HG02678 (cell line): ENCODE measurements at regions not wholly inside any gene's neighbourhood (a gene's known extent, or its start where the extent isn't known, plus 50 kb on each side); places are given as distances from the start of the nearest gene placed in this dataset.

Source experiments
- ATAC-seq: cut with Tn5 transposase; IDR thresholded peaks from one replicate; pipeline ENCODE4 v1.9.1; 2021; ENCODE audit warnings: mild to moderate bottlenecking, moderate library complexity; ENCODE audit not compliant: unreplicated experiment

DNA sequence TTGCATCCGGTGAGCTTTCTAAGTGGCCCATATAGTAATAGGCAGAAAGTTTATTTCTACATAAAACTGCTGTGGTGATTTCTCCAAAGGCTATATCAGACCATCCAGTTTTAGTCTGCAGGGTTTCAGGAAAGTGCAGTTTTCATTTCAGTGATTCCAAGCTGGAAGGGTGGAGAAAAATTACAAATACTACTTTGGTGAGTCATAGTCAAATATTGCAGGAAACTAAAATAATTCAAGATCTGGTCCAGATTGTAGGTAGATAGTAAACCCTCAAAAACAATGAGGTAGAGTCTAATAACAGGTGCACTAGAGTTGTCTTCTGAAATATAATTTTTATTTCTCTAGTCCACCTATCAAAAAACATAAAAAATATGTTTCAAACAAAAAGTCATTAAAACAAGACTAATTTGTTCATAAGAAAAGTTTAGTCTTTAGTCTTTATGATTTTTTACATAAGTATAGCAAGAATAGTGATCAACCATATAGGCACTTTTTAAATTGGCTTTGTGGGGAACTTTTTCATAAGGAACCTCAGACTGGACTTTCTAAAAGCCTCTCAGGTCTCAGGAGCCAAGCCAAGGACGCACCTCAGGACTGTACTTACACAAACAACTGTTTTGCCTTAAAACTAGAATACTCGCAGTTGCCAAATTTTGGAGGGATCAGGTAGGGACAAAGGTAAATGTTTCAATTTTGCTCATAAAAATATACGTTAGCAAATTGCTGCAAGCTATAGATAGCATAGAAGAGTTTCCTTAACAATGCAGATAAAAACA, 101.8 kb upstream of the TLR3 start:
- ATAC-seq, result no peak

DNA sequence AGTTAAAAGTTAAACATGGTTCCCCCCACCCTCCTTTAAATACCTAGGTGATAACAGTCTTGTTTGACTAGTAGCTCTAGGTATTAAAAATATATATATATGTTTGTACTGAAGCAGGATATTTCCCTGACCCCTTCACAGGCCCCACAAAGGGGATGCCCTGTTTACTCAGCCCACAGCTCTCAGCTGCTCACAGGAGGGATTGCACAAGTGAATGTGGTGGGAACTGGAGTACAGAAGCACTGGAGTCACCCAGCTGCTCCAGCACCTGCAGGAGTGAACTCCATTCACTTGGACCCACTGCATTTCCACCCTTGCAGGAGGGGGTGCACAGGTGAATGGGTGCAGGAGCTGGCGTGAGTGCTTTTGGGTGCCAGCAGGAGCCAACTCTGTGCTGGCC, 99.3 kb upstream of the TLR3 start:
- ATAC-seq, result no peak

DNA sequence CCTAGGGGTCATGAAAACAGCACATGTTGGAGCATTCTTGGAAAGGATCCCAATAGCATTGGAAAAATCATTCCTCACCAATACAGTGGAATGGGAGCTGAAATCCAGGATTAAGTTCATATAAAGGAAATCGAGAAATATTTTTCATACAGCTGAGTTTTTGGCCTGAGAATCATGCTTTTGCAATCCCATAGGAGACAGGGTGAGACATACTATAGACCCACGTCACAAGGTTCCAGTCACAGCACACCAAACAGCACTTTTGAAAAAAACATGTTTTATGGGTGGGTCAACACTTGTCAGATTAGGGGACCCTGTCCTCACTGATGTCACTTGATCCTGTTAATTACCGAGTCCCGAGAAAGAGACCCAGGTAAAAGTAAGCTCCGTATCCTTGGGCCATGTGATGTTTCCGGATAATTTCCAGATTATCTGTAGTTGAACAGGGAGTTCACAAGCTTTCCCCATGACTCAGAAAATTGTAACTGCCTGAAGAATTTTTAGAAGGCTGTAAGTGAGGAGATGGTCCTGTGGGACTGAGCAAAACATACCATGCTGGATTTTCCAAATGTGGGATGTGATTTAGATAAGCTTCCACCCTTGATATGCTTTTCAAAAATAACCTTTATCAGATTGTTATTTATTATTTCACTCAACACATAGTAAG, 80.9 kb upstream of the TLR3 start:
- no peak for ATAC-seq

DNA sequence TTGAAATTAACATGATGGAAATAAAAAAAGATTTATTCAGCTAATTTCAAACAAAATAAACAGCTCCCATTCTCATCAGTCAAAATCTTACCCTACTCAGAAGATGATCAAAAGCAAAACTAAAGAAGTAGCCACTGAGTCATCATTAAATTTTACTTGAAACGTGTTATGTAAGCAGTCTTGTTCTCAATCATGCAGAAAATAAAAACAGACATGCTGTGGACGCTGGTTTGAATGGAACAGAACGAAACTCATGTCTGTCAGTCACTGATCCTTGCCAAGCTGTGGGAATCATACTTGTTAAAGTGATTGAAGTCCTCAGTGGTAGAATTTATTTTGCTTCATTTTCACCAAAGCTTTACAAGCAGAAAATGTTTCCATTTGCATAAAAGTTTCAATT, 77.2 kb upstream of the TLR3 start:
- no peak for ATAC-seq

DNA sequence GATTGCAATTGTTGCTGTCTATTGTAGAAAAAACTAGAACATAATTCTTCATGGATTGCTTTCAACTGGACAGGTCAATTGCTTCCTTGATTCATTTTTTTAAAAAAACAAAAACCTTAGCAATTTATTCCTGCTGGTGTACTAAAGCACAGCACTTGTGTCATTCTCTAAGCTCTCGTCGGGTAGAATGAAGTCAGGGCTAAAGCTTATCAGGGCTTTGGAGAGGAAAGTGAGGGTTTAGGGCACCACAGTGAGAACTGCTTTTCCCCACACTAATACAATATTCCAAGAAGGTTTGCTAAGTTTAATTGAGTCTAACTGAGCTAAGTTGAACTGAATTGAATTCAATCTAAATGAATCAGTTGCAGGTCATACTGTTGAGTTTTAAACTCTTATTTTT, 76.4 kb upstream of the TLR3 start:
- ATAC-seq, result no peak

DNA sequence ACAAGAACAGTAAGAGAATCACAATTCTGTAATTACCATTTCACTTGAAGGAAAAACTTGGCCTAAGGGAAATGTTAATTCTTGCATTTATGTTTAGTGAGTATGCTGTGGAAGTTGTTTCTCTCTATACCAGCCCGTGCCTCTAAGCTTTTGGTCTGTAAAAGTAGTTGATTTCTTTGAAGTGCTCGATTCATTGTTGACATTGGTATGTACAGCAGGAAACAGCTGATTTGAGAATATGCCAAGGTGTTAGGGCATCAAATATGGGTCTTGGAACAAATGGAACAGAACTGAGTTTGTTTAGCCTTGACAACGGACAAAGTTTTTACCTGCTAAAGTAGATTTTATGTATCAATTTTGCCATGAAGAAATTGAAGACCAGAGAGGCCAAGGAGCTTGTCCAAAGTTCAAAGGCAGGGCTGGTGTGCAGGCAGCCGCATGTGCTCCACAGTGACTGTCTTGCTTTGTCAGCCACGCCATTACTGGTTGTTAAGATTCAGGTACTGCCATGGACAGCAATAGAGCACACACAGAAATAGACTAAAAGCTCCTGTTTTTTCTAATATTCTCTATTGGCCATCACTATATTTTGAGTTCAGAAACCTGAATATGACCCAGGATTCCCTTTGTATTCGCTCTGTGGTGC, 75.5 kb upstream of the TLR3 start:
- ATAC-seq, result no peak

DNA sequence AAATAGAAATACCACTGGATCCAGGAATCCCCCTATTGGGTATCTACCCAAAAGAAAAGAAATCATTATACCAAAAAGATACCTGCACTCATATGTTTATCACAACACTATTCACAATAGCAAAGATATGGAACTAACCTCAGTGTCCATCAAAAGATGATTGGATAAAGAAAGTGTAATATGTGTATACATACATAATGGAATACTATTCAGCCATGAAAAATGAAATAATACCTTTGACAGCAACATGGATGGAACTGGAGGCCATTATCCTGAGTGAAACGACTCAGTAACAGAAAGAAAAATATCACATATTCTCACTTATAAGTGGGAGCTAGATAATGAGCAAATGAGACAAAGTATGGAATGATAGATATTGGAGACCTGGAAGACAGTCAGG, 74.2 kb upstream of the TLR3 start:
- ATAC-seq, result no peak

DNA sequence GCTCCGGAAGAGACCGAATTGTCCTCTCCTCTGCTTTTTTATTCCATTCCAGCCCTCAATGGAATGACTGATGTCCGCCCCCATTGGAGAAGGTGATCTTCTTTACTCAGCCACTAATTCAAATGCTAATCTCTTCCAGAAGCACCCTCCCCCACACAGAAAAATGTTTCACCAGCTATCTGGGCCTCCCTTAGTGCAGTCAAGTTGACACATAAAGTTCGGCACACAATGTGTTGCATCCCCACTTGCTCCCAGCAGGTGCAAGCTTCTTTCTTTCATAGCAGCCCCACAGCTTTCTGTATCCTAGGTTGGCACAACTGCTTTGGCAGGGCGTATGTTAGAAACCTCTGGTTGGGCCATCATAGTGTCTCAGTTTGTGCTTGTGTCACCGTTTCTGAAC, 73.3 kb upstream of the TLR3 start:
- ATAC-seq, result no peak

DNA sequence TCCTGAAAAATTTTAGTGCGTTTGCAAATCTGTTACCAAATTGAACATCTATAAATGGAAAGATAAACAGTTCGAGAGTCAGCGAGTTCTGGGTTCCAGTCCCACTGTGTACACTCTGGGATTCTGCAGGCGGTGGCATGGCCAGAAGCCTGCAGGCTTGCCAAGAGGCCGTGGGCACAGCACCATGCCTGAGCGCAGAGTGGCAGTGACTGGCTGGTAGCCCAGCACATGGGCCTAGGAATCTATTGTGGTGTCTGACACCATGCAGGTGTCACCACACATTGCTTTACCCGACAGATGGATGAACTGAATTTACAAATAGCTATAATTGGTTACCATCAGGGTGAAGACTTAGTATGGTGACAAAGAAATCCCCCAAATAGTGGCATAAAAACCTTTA, 71.7 kb upstream of the TLR3 start:
- ATAC-seq, result no peak

DNA sequence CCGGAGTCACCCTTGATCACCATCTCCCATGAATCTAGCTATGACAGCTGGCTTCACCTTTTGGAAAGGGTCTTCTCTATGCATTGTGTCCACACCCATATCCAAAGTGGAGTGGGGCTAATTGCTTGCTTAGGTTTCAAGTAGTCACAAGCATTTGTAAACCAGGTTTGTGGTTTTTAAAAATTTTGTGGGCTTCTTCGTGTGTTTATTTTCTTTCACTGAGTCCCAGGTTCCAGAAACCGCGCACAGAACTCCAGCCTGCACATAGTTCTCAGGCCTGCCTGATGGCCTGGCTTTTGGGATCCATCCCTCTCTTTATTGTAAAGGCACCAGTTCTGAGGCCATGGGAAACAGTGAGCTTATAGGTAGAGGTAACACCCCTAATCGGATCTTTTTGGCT, 70.2 kb upstream of the TLR3 start:
- ATAC-seq, result no peak

DNA sequence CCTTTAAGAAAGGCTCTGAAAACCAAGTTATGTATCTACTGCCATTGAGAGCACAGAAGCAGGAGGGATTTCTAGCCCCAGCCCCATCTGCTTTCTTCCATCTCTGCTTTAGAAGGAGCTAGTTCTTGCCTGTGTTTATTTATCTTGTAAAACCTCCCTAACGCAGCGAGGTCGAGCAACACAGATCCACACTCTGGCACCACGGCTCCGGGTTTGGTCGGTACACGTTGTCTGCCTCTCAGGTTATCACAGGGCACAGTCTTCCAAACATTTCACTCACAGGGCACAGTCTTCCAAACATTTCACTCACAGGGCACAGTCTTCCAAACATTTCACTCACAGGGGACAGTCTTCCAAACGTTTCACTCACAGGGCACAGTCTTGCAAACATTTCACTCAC, 69.7 kb upstream of the TLR3 start:
- ATAC-seq, result no peak

DNA sequence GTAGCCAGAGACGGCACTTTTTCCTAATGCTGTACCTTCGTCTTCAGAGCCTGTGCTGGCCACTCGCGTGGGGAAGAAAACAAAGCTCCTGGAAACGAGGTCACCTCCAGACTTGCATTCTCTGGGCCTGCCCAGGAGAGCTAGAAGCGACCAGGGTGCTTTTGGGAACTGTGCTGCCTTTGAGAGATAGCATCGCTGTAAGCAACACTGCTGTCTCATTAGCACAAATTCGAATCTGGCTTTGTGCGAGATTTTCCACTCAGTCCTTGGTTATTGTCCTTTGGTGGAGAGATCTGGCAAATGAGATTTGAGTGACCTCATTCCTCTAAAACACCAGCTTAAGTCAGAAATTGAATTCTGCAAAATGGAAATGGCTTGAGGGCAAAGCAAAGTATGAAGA, 66.1 kb upstream of the TLR3 start:
- no peak for ATAC-seq

DNA sequence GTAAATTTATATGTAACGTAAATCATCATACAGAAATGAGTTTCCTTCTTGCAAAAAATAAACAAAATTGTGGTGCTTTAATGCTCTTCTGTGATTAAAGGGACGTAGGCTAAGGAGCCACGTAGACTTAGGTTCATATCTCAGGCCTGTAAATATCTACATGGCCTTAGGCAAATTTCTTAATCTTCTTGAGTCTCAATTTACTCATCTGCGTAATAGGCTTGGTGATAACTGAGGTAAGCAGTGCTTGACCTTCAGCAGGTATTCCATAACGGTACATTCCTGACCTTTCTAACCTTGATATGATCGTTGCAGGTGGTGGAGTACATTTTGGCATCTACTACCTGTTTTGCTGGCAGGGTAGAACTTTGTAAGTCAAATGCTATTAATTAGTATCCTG, 65.2 kb upstream of the TLR3 start:
- ATAC-seq, result no peak

DNA sequence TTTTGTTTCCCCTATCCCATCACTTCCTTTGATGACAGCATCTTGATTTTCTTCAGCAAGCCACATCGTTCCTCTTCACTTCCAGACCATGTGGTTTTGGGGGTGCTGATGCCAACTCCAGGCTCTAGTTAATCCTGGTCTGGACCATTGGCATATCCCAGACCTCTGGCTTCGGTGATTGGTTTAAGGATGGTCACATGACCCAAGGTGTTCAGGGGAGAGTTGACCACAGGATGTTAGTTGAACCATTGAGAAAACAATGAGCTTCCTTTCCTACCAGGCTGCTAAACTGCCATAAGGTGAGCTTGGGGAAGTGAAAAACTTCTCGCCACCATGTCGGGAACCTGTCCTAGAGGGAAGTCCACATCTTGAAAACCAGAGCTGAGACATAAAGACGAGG, 60.9 kb upstream of the TLR3 start:
- ATAC-seq, result no peak

DNA sequence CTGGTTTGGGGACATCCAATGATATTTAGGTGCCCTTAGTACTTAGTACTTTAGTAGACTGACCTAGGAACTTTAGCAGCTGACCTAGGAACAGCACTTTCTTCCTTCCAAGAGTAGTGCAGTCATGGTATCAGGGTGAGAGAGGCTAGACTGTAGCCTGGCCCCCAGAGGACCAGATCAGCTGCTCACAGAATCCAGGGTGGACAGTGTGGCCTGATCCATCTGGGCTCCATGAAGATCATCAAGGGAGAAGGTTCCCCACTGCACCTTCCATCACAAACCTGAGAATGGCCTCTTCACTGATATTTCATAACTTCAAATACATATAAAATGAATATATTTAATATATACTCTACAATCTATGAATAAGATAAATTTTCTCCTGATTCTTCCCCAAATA, 59.0 kb upstream of the TLR3 start:
- ATAC-seq, result no peak

DNA sequence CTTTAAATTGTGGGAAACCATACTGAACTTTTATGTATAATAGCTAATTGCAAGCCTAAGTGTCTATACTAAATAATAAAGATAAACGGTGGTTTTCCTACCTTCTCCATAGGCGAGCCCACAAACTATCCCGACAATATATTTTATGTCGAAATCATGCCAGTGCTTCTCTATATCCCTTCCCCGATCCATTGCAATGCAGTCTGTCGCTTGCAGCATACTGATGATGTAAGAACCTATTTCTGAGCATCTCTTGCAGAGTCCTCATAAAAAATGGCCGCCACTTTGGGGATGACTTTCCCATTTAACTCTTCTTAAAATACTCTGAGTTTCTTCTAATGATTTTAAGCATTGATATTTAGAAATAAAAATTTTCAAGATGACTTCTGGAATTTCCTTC, 58.1 kb upstream of the TLR3 start:
- ATAC-seq, result no peak

DNA sequence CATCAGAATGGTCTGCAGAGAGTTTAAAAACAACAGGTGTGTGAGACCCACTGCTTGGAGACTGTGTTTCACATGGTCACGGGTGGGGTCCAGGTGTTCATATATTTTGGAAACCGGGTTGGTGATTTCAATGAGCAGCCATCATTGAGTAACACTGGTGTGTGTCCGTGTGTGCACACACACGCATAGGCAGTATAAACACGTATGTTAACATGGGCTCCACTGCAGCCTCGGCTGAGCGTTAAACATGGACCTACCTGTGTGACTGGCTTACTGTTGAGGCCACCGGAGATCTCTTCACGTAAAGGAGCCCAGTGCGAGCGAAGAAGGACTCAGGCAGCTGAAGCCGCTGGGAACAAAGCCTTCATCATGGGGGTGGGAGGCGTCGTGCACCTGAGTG, 56.9 kb upstream of the TLR3 start:
- ATAC-seq, result no peak

DNA sequence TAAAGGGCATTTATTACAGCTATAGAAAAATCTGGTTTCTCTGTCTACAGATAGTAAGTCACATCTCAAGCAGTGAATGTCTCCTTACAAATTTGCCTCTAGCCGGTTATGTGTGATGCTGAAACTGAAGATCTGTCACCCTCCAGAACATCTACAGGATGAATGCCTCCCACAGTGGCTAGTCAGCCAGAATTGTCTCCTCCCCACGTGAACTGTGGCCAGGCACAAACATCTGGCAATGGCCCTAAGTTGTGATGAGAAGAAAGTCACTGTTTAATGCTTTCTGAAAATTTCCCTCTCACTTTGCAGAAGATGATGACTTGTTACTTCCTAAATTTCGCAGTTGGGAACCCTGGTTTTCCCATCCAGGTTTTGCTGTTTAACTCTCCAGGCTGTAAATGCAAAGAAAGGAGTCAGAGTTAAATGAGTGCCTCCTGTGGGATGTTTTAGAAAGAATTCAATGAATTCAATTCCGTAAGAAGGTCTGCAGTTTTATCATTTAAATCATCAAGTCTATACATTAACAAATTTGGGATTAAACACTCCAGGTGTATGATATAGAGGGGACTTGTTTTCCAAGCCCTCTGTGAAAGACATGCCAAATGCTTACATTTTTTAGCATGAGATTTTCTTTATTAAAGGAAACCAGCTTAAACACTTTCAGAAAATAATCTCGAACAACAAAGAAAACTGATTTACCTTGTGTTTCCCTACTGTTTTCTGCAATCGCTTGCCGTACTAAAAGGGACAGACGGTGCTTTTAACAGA, 55.4 kb upstream of the TLR3 start:
- no peak for ATAC-seq

DNA sequence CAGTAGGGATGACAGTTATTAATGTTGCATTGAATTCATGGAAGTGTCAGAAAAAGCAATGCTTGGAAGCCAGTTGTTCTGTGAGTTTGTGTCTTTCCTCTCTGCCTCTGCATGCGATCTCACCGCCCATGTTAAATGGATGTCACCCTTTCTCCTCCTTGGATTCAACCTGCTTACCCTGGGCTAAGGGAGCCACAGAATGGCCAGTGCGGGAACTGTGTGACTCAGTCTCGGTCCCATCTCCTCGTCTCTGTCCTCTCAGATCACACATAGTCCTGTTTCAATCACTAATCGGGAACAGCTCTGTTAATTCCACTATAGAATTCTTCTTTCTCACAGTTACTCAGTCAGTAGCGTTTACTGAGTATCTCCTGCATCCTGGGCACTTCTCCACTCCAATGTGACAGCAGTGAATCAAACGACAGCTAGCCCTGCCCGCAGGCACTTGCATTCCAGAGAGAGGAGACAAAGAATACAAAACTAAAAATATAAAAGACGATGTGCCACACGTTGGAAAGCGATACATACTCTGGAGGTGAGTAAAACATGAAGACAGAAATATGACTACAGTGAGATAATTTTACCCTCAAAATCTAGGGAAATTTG, 53.6 kb upstream of the TLR3 start:
- ATAC-seq, result no peak

DNA sequence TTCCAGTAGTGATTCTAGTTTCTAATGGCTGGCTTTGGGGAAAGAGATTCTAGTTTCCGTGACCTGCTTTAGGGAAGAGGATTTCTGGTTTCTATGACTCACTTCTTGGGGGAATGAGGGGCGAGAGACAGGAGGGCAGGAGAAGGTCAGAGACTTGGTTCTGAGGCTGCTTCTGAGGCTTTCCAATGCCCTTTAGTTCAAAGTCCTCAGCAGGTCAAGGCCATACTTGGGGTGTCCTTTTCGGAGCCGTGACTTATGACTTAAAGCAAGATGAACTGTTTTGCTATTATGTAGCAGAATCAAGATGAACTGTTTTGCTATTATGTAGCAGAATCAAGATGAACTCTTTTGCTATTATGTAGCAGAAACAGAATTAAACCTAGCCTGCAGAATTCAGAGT, 52.2 kb upstream of the TLR3 start:
- no peak for ATAC-seq

DNA sequence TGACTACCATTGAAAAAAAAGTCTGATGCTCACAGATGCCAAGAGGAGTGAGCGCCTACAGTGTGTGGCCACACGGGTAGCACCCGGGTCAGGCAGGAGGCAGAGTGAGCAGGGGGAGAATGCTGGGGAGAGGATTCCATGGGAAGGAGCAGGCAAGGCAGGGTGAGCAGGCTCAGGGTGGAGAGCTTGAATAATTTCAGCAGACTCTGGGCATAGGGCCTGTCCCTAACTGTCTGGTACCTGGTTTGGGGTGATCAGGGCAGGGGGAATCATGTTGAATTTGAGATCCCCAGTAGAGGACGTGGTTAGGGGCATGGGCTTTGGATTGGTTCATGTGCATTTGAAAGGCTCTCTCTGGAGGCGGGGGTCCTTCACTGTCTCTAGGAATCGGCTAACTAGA, 51.2 kb upstream of the TLR3 start:
- ATAC-seq, result no peak
